IgD-negative memory B cell (primary cell): ENCODE measurements at regions not wholly inside any gene's neighbourhood (a gene's known extent, or its start where the extent isn't known, plus 50 kb on each side); places are given as distances from the start of the nearest gene placed in this dataset.

Experiments used
- H3K27ac Mint-ChIP-seq, 3 donors: one replicate each; pipeline ENCODE4 v1.8.0; 2020 to 2022; ENCODE audit warnings: mild to moderate bottlenecking in 3 of 3, mixed read lengths in 3 of 3, moderate library complexity in 1 of 3
- H3K27me3 Mint-ChIP-seq: one replicate; pipeline ENCODE4 v1.8.0; 2021; ENCODE audit warnings: mixed read lengths
- H3K36me3 Mint-ChIP-seq: one replicate; pipeline ENCODE4 v1.8.0; 2020; ENCODE audit warnings: mild to moderate bottlenecking, mixed read lengths
- H3K4me1 Mint-ChIP-seq, 3 donors: one replicate each; pipeline ENCODE4 v1.8.0; 2020 to 2022; ENCODE audit warnings: mixed read lengths in 3 of 3, mild to moderate bottlenecking in 1 of 3
- H3K4me3 Mint-ChIP-seq, 4 donors: one replicate each; pipeline ENCODE4 v1.8.0; 2020 to 2022; ENCODE audit warnings: mild to moderate bottlenecking in 4 of 4, mixed read lengths in 4 of 4, moderate library complexity in 3 of 4
- H3K9me3 Mint-ChIP-seq, 3 donors: one replicate each; pipeline ENCODE4 v1.8.0; 2020 to 2021; ENCODE audit warnings: mixed read lengths in 3 of 3, mild to moderate bottlenecking in 1 of 3

GRCh38 chr3:74049444-74049843 is 424.7 kb upstream of the PDZRN3 start:
- Mint-ChIP-seq H3K27me3 (no peaks in the 10 kb centered on the region), H3K9me3 (peaks cover 0 to 17% (median 6%) of the 10 kb centered on the region in 3 donors), H3K27ac (no peak overlapping the region)

GRCh38 chr3:74048699-74049098 is 424.0 kb upstream of the PDZRN3 start:
- H3K4me3 Mint-ChIP-seq = no peak overlapping the region
- peaks cover 0 to 17% (median 6%) of the 10 kb centered on the region in 3 donors for H3K9me3 Mint-ChIP-seq
- H3K4me1 Mint-ChIP-seq = no peaks in the 10 kb centered on the region
- H3K27me3 Mint-ChIP-seq = no peaks in the 10 kb centered on the region
- H3K36me3 Mint-ChIP-seq = no peaks in the 10 kb centered on the region
- no peak overlapping the region for H3K27ac Mint-ChIP-seq

More at GRCh38 chr3:74049444-74049843, 424.7 kb upstream of the PDZRN3 start:
- Mint-ChIP-seq H3K4me1 (no peaks in the 10 kb centered on the region), H3K36me3 (no peaks in the 10 kb centered on the region), H3K4me3 (no peak overlapping the region)

GRCh38 chr3:74045000-74045399 is 420.3 kb upstream of the PDZRN3 start:
- no peak overlapping the region for H3K27ac Mint-ChIP-seq
- H3K4me3 Mint-ChIP-seq = no peak overlapping the region
- peaks cover 0 to 11% (median 4%) of the 10 kb centered on the region in 3 donors for H3K9me3 Mint-ChIP-seq
- no peaks in the 10 kb centered on the region for H3K27me3 Mint-ChIP-seq
- H3K4me1 Mint-ChIP-seq = no peaks in the 10 kb centered on the region
- H3K36me3 Mint-ChIP-seq = no peaks in the 10 kb centered on the region

- Mint-ChIP-seq H3K27me3 (no peaks in the 10 kb centered on the region), H3K36me3 (no peaks in the 10 kb centered on the region), H3K27ac (no peak overlapping the region), H3K9me3 (peaks cover 0 to 6% (median 2%) of the 10 kb centered on the region in 3 donors), H3K4me3 (no peak overlapping the region), H3K4me1 (no peaks in the 10 kb centered on the region)
Measured at GRCh38 chr3:74041068-74041675, 416.4 kb upstream of the PDZRN3 start.

GRCh38 chr3:74039105-74039504 is 414.4 kb upstream of the PDZRN3 start:
- H3K9me3 Mint-ChIP-seq = peaks cover 0 to 7% (median 6%) of the 10 kb centered on the region in 3 donors
- no peaks in the 10 kb centered on the region for H3K27me3 Mint-ChIP-seq
- no peaks in the 10 kb centered on the region for H3K4me1 Mint-ChIP-seq

GRCh38 chr3:74036568-74036967 is 411.8 kb upstream of the PDZRN3 start:
- H3K9me3 Mint-ChIP-seq = peaks cover 0 to 7% (median 1%) of the 10 kb centered on the region in 3 donors
- no peak overlapping the region for H3K4me3 Mint-ChIP-seq
- H3K27ac Mint-ChIP-seq = no peak overlapping the region
- H3K4me1 Mint-ChIP-seq = no peaks in the 10 kb centered on the region
- H3K27me3 Mint-ChIP-seq = no peaks in the 10 kb centered on the region
- H3K36me3 Mint-ChIP-seq = no peaks in the 10 kb centered on the region

More at GRCh38 chr3:74039105-74039504, 414.4 kb upstream of the PDZRN3 start:
- H3K27ac Mint-ChIP-seq = no peak overlapping the region
- no peak overlapping the region for H3K4me3 Mint-ChIP-seq
- no peaks in the 10 kb centered on the region for H3K36me3 Mint-ChIP-seq

- Mint-ChIP-seq H3K4me3 (no peak overlapping the region), H3K4me1 (no peaks in the 10 kb centered on the region), H3K9me3 (peaks cover 0 to 7% (median 4%) of the 10 kb centered on the region in 3 donors), H3K27me3 (no peaks in the 10 kb centered on the region), H3K36me3 (no peaks in the 10 kb centered on the region), H3K27ac (no peak overlapping the region)
Measured at GRCh38 chr3:74036102-74036501, 411.4 kb upstream of the PDZRN3 start.

GRCh38 chr3:74033806-74034205 is 409.1 kb upstream of the PDZRN3 start:
- H3K9me3 Mint-ChIP-seq = peaks cover 0 to 7% (median 4%) of the 10 kb centered on the region in 3 donors
- H3K27ac Mint-ChIP-seq = no peak overlapping the region
- no peaks in the 10 kb centered on the region for H3K36me3 Mint-ChIP-seq
- no peaks in the 10 kb centered on the region for H3K4me1 Mint-ChIP-seq
- H3K4me3 Mint-ChIP-seq = no peak overlapping the region
- H3K27me3 Mint-ChIP-seq = no peaks in the 10 kb centered on the region

- Mint-ChIP-seq H3K4me3 (no peak overlapping the region), H3K4me1 (no peaks in the 10 kb centered on the region), H3K27ac (no peak overlapping the region), H3K9me3 (peaks cover under 1 to 7% (median 6%) of the 10 kb centered on the region in 3 donors), H3K27me3 (no peaks in the 10 kb centered on the region), H3K36me3 (no peaks in the 10 kb centered on the region)
Measured at GRCh38 chr3:74033381-74033780, 408.6 kb upstream of the PDZRN3 start.

GRCh38 chr3:74027121-74027520 is 402.4 kb upstream of the PDZRN3 start:
- H3K9me3 Mint-ChIP-seq = peaks cover 2 to 22% (median 5%) of the 10 kb centered on the region in 3 donors
- H3K27me3 Mint-ChIP-seq = no peaks in the 10 kb centered on the region
- no peaks in the 10 kb centered on the region for H3K4me1 Mint-ChIP-seq
- no peak overlapping the region for H3K27ac Mint-ChIP-seq
- H3K36me3 Mint-ChIP-seq = no peaks in the 10 kb centered on the region
- no peak overlapping the region for H3K4me3 Mint-ChIP-seq

- H3K36me3 Mint-ChIP-seq = no peaks in the 10 kb centered on the region
- H3K27ac Mint-ChIP-seq = no peak overlapping the region
- no peak overlapping the region for H3K4me3 Mint-ChIP-seq
- H3K9me3 Mint-ChIP-seq = peaks cover 4 to 28% (median 5%) of the 10 kb centered on the region in 3 donors
- H3K27me3 Mint-ChIP-seq = no peaks in the 10 kb centered on the region
- H3K4me1 Mint-ChIP-seq = no peaks in the 10 kb centered on the region
Measured at GRCh38 chr3:74023395-74023794, 398.7 kb upstream of the PDZRN3 start.

GRCh38 chr3:74021449-74021848 is 396.7 kb upstream of the PDZRN3 start:
- Mint-ChIP-seq H3K27me3 (no peaks in the 10 kb centered on the region), H3K9me3 (peaks cover 2 to 17% (median 2%) of the 10 kb centered on the region in 3 donors), H3K36me3 (no peaks in the 10 kb centered on the region), H3K4me1 (no peaks in the 10 kb centered on the region), H3K4me3 (no peak overlapping the region), H3K27ac (no peak overlapping the region)

- no peaks in the 10 kb centered on the region for H3K27me3 Mint-ChIP-seq
- H3K9me3 Mint-ChIP-seq = peaks cover 0 to 11% (median 3%) of the 10 kb centered on the region in 3 donors
- peaks cover 2% of the 10 kb centered on the region for H3K36me3 Mint-ChIP-seq
- H3K27ac Mint-ChIP-seq = no peak overlapping the region
- peaks cover 0 to 1% (median 0%) of the 10 kb centered on the region in 3 donors for H3K4me1 Mint-ChIP-seq
- H3K4me3 Mint-ChIP-seq = no peak overlapping the region
Measured at GRCh38 chr3:74009961-74010844, 385.5 kb upstream of the PDZRN3 start.

GRCh38 chr3:74004386-74004785 is 379.6 kb upstream of the PDZRN3 start:
- Mint-ChIP-seq H3K4me1 (peaks cover 0 to 1% (median 0%) of the 10 kb centered on the region in 3 donors), H3K4me3 (no peak overlapping the region), H3K9me3 (peaks cover 0 to 9% (median 2%) of the 10 kb centered on the region in 3 donors), H3K27me3 (no peaks in the 10 kb centered on the region), H3K27ac (no peak overlapping the region), H3K36me3 (peaks cover 2% of the 10 kb centered on the region)

- H3K9me3 Mint-ChIP-seq = peaks cover 0 to 13% (median 2%) of the 10 kb centered on the region in 3 donors
- H3K36me3 Mint-ChIP-seq = peaks cover 2% of the 10 kb centered on the region
- H3K4me1 Mint-ChIP-seq = peaks cover 0 to 1% (median 0%) of the 10 kb centered on the region in 3 donors
- no peaks in the 10 kb centered on the region for H3K27me3 Mint-ChIP-seq
- no peak overlapping the region for H3K4me3 Mint-ChIP-seq
- H3K27ac Mint-ChIP-seq = no peak overlapping the region
Measured at GRCh38 chr3:74003734-74004133, 379.0 kb upstream of the PDZRN3 start.
